H1 (cell line): ENCODE measurements at regions not wholly inside any gene's neighbourhood (a gene's known extent, or its start where the extent isn't known, plus 50 kb on each side); places are given as distances from the start of the nearest gene placed in this dataset.

Experiments
- CBX8 ChIP-seq: fragments of 300-800, 300-1000 bp; sonication (generic); IDR thresholded peaks from 2 replicates; pipeline ENCODE4 v1.7.1; 2016; ENCODE audit warnings: low read depth, low read length, borderline replicate concordance
- GTF2F1 ChIP-seq: IDR thresholded peaks from 2 replicates; pipeline ENCODE4 v1.6.1; 2012; ENCODE audit warnings: low read depth, low read length, improper control_type of control experiment, borderline replicate concordance
- SP1 ChIP-seq: IDR thresholded peaks from 2 replicates; pipeline ENCODE4 v1.6.1; 2011; ENCODE audit warnings: low read depth, low read length
- TAF7 ChIP-seq: optimal IDR thresholded peaks from 2 replicates; pipeline ENCODE3; 2011; ENCODE audit warnings: low read depth, mild to moderate bottlenecking, inconsistent platforms, low read length, moderate library complexity, borderline replicate concordance
- YY1 ChIP-seq: IDR thresholded peaks from 2 replicates; pipeline ENCODE4 v1.6.1; 2011; ENCODE audit warnings: low read depth, mild to moderate bottlenecking, low read length
- TF ChIP-seq, protein P1 (sequence below): fragments of 300-600 bp; sonication (generic); IDR thresholded peaks from 2 replicates; pipeline ENCODE4 v1.7.1; 2012; ENCODE audit warnings: low read length, moderate library complexity, mild to moderate bottlenecking, inconsistent platforms; ENCODE audit not compliant: insufficient replicate concordance
- TF ChIP-seq, protein P2 (sequence below): IDR thresholded peaks from 2 replicates; pipeline ENCODE4 v1.6.1; 2012; ENCODE audit warnings: low read length, inconsistent platforms

DNA sequence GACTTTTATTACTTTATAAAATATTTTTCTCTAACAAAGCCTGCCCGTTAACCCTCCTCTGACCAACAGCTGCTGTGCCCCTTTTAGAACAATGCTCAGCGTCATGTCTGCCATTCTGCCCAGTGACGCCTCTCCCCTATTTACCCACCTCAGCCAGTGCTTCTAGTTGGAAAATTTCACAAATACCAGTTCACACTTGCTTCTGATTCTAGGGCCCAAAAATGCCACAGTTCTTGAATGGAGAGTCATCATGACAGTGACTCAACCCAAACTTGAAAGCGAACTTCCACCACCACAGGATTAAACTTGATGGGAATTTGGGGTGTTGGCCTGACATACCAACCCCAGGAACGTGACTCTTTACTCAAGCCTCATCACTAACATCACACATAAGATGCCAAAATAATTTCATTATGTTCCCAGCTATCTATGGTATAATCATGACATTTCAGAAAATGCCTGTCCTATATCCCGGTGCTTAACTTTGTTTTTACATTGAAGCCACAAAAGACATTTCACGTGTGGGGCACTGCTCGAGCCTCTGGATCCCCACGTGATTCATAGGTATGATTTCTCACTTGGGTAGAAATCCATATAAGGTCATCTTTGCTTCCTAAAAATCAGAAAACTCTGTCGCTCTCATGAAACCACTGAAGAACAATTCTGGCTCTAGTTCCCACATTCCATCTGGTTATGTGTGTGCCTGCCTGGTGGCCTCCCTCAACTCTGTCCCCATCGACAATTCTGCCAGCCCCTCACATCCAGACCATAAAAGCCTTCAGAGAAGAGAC lies 220.9 kb downstream of the ACTL7B start (continued):
- TF ChIP-seq, protein P1, sequence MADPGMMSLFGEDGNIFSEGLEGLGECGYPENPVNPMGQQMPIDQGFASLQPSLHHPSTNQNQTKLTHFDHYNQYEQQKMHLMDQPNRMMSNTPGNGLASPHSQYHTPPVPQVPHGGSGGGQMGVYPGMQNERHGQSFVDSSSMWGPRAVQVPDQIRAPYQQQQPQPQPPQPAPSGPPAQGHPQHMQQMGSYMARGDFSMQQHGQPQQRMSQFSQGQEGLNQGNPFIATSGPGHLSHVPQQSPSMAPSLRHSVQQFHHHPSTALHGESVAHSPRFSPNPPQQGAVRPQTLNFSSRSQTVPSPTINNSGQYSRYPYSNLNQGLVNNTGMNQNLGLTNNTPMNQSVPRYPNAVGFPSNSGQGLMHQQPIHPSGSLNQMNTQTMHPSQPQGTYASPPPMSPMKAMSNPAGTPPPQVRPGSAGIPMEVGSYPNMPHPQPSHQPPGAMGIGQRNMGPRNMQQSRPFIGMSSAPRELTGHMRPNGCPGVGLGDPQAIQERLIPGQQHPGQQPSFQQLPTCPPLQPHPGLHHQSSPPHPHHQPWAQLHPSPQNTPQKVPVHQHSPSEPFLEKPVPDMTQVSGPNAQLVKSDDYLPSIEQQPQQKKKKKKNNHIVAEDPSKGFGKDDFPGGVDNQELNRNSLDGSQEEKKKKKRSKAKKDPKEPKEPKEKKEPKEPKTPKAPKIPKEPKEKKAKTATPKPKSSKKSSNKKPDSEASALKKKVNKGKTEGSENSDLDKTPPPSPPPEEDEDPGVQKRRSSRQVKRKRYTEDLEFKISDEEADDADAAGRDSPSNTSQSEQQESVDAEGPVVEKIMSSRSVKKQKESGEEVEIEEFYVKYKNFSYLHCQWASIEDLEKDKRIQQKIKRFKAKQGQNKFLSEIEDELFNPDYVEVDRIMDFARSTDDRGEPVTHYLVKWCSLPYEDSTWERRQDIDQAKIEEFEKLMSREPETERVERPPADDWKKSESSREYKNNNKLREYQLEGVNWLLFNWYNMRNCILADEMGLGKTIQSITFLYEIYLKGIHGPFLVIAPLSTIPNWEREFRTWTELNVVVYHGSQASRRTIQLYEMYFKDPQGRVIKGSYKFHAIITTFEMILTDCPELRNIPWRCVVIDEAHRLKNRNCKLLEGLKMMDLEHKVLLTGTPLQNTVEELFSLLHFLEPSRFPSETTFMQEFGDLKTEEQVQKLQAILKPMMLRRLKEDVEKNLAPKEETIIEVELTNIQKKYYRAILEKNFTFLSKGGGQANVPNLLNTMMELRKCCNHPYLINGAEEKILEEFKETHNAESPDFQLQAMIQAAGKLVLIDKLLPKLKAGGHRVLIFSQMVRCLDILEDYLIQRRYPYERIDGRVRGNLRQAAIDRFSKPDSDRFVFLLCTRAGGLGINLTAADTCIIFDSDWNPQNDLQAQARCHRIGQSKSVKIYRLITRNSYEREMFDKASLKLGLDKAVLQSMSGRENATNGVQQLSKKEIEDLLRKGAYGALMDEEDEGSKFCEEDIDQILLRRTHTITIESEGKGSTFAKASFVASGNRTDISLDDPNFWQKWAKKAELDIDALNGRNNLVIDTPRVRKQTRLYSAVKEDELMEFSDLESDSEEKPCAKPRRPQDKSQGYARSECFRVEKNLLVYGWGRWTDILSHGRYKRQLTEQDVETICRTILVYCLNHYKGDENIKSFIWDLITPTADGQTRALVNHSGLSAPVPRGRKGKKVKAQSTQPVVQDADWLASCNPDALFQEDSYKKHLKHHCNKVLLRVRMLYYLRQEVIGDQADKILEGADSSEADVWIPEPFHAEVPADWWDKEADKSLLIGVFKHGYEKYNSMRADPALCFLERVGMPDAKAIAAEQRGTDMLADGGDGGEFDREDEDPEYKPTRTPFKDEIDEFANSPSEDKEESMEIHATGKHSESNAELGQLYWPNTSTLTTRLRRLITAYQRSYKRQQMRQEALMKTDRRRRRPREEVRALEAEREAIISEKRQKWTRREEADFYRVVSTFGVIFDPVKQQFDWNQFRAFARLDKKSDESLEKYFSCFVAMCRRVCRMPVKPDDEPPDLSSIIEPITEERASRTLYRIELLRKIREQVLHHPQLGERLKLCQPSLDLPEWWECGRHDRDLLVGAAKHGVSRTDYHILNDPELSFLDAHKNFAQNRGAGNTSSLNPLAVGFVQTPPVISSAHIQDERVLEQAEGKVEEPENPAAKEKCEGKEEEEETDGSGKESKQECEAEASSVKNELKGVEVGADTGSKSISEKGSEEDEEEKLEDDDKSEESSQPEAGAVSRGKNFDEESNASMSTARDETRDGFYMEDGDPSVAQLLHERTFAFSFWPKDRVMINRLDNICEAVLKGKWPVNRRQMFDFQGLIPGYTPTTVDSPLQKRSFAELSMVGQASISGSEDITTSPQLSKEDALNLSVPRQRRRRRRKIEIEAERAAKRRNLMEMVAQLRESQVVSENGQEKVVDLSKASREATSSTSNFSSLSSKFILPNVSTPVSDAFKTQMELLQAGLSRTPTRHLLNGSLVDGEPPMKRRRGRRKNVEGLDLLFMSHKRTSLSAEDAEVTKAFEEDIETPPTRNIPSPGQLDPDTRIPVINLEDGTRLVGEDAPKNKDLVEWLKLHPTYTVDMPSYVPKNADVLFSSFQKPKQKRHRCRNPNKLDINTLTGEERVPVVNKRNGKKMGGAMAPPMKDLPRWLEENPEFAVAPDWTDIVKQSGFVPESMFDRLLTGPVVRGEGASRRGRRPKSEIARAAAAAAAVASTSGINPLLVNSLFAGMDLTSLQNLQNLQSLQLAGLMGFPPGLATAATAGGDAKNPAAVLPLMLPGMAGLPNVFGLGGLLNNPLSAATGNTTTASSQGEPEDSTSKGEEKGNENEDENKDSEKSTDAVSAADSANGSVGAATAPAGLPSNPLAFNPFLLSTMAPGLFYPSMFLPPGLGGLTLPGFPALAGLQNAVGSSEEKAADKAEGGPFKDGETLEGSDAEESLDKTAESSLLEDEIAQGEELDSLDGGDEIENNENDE, result no peak
- TF ChIP-seq, protein P2, sequence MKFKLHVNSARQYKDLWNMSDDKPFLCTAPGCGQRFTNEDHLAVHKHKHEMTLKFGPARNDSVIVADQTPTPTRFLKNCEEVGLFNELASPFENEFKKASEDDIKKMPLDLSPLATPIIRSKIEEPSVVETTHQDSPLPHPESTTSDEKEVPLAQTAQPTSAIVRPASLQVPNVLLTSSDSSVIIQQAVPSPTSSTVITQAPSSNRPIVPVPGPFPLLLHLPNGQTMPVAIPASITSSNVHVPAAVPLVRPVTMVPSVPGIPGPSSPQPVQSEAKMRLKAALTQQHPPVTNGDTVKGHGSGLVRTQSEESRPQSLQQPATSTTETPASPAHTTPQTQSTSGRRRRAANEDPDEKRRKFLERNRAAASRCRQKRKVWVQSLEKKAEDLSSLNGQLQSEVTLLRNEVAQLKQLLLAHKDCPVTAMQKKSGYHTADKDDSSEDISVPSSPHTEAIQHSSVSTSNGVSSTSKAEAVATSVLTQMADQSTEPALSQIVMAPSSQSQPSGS, result no peak
- TF ChIP-seq GTF2F1 (no peak), CBX8 (no peak), YY1 (no peak), TAF7 (no peak), SP1 (no peak)
- TF ChIP-seq, all 59 proteins: peak for 0
